Endothelial cell of umbilical vein (primary cell): ENCODE measurements at regions not wholly inside any gene's neighbourhood (a gene's known extent, or its start where the extent isn't known, plus 50 kb on each side); places are given as distances from the start of the nearest gene placed in this dataset.

Source experiments
- BruUV-seq: library from RNA; stranded (reverse); fragments of 400-500 nt; replicated peaks from 2 replicates; lab custom pipeline; 2021; lab: Mats Ljungman, UMichigan
- CTCF ChIA-PET: fragments of 300-600, 350-600 bp; sonication (Branson Sonifier 250); formaldehyde crosslinking; loops from one replicate; lab custom pipeline; 2021; ENCODE audit warnings: antibody characterized with exemption, inconsistent platforms; lab: Charles Lee
- POLR2A ChIA-PET: fragments of 300-600, 350-600 bp; sonication (Branson Sonifier 250); formaldehyde crosslinking; loops from one replicate; lab custom pipeline; 2021; ENCODE audit warnings: antibody characterized with exemption, inconsistent platforms; lab: Charles Lee
- DNase-seq: peaks from one replicate; pipeline ENCODE4 v3.0.0-alpha.2; 2011; ENCODE audit warnings: low read depth, low spot score
- FAIRE-seq: peaks from 2 replicates; lab custom pipeline; 2011; peaks lifted over from hg19 to GRCh38; lab: Jason Lieb, UNC
- H2AFZ ChIP-seq: 2 replicates; pipeline ENCODE4 v1.6.0; 2012; ENCODE audit warnings: low read depth, low read length, control low read depth, inconsistent platforms
- H3K27ac ChIP-seq: 2 replicates; pipeline ENCODE4 v1.5.1; 2011; ENCODE audit warnings: low read depth, mild to moderate bottlenecking, control low read depth, low read length, moderate library complexity; ENCODE audit not compliant: insufficient read depth
- H3K27me3 ChIP-seq, 2 experiments: 2 replicates each; pipeline versions ENCODE4 v1.6.0 to v1.6.1; 2011; ENCODE audit warnings: low read length in 2 of 2, mixed read lengths in 1 of 2; ENCODE audit not compliant: control insufficient read depth in 2 of 2, insufficient read depth in 2 of 2
- H3K36me3 ChIP-seq, 2 experiments: 2 replicates in 1 of 2; 3 replicates in 1 of 2; pipeline ENCODE4 v1.5.1; 2011; ENCODE audit warnings: low read length in 2 of 2, mild to moderate bottlenecking in 1 of 2, moderate library complexity in 1 of 2; ENCODE audit not compliant: control insufficient read depth in 2 of 2, insufficient read depth in 2 of 2; ENCODE audit errors: extremely low read depth in 1 of 2
- H3K4me1 ChIP-seq: 3 replicates; pipeline ENCODE4 v1.5.1; 2011; ENCODE audit warnings: mild to moderate bottlenecking, low read length; ENCODE audit not compliant: control insufficient read depth, insufficient read depth; ENCODE audit errors: extremely low read depth
- H3K4me2 ChIP-seq: 2 replicates; pipeline ENCODE4 v1.6.1; 2011; ENCODE audit warnings: low read length, control low read depth, mixed read lengths; ENCODE audit not compliant: insufficient read depth
- H3K4me3 ChIP-seq, 3 experiments: fragments of 200-600 bp in 1 of 3; sonication (generic), shearing (Covaris generic) in 1 of 3; replicated peaks in 1 of 3; 2 replicates each; pipeline ENCODE4 v1.5.1; 2011 to 2016; ENCODE audit warnings: control low read depth in 3 of 3, low read length in 3 of 3, mild to moderate bottlenecking in 2 of 3, inconsistent platforms in 1 of 3, low read depth in 1 of 3, moderate library complexity in 1 of 3; ENCODE audit not compliant: insufficient read depth in 1 of 3
- H3K79me2 ChIP-seq: 2 replicates; pipeline ENCODE4 v1.6.0; 2012; ENCODE audit warnings: low read length, inconsistent platforms; ENCODE audit not compliant: control insufficient read depth, insufficient read depth
- H3K9ac ChIP-seq: replicated peaks from 2 replicates; pipeline ENCODE3; 2011; ENCODE audit warnings: low read length, control low read depth; ENCODE audit not compliant: insufficient read depth; ENCODE audit errors: extremely low read depth
- H3K9me1 ChIP-seq: replicated peaks from 3 replicates; pipeline ENCODE4 v1.6.0; 2011; ENCODE audit warnings: mild to moderate bottlenecking, low read length; ENCODE audit not compliant: control insufficient read depth, insufficient read depth; ENCODE audit errors: extremely low read depth
- H3K9me3 ChIP-seq: replicated peaks from 2 replicates; pipeline ENCODE4 v1.5.1; 2012; ENCODE audit warnings: low read length, inconsistent platforms; ENCODE audit not compliant: control insufficient read depth, insufficient read depth
- H4K20me1 ChIP-seq: replicated peaks from 2 replicates; pipeline ENCODE3; 2011; ENCODE audit warnings: mild to moderate bottlenecking, low read length; ENCODE audit not compliant: control insufficient read depth, insufficient read depth; ENCODE audit errors: extremely low read depth
- FOS ChIP-seq: IDR thresholded peaks from 2 replicates; pipeline ENCODE4 v1.6.1; 2011; ENCODE audit warnings: mild to moderate bottlenecking, low read length, moderate library complexity, borderline replicate concordance; ENCODE audit not compliant: insufficient read depth
- POLR2AphosphoS5 ChIP-seq: IDR thresholded peaks from 2 replicates; pipeline ENCODE4 v1.6.1; 2012; ENCODE audit warnings: low read depth, mild to moderate bottlenecking, control low read depth, low read length, moderate library complexity; ENCODE audit not compliant: insufficient read depth
- dilution Hi-C: fragments of 300-500 bp; cut with MboI; formaldehyde crosslinking; loops from one replicate; pipeline ENCODE4 v1.15.0; 2019; ENCODE audit warnings: low sequenced_read_pairs; ENCODE audit not compliant: extremely low pct_ligation_motif_present
- intact Hi-C: fragments of 100-400 bp; cut with micrococcal nuclease; formaldehyde crosslinking; loops from one replicate; pipeline ENCODE4 v1.10.0; 2022
- TF ChIP-seq, protein P1 (sequence below), 2 donors: IDR thresholded peaks; 1 replicate in 1 of 2; 2 replicates in 1 of 2; pipeline ENCODE4 v1.5.1; 2011; ENCODE audit warnings: low read length in 2 of 2, mild to moderate bottlenecking in 2 of 2, moderate library complexity in 2 of 2, control low read depth in 1 of 2, inconsistent platforms in 1 of 2, low read depth in 1 of 2; ENCODE audit not compliant: insufficient read depth in 1 of 2; ENCODE audit errors: extremely low read depth in 1 of 2

DNA sequence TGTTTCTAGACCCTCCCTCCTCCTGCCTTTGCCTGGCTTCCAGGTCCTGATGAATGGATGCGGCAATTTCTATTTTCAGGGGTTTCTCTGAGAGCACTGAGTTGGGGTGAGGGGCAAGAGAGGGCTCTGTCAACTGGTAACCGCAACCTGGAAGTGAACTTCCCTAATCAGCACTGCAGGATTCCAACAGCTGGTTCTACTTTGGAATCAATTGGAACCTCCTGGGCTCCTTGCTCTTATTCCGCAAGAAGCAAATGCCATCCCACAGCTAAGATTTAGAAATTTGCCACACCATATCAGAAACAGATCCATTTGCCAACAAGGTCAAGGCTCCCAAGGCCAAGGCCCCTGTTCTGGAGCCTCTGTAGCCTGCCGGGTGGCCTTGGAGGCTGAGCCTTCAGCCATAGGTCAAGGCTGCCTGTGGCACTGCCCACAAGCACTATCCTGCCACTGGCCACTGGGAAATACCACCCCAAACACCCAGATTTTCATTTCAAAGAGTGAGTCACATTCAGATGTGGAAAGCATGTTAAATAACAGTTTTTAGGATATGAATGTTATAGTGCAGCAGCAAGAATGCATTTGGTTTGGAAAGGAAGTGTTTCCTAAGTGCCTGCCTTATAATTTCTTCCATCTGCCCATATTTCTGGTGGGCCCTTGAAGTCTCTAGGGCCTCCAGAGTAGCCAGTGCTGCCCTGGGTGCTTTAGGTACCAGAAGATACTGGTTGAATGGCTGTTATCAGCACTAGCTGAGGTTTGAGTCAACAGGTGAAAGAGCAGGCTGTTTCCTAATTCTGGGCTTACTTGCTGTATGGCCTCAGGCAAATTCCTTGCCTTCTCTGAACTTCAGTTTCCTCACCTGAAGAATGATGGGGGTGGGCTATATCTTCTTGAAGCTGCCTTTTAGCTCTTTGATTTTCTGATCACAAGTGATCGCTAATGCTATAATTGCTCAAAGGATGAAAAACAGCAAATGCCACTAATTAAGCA lies 56.3 kb upstream of the JUN start:
- Histone ChIP-seq H3K79me2 (no peaks in the 10 kb centered on the region), H3K9ac (no peak overlapping the region), H3K9me1 (no peaks in the 10 kb centered on the region), H3K36me3 (no peaks in the 10 kb centered on the region), H3K4me2 (no peak overlapping the region), H4K20me1 (no peaks in the 10 kb centered on the region), H3K9me3 (no peaks in the 10 kb centered on the region), H3K27me3 (no peaks in the 10 kb centered on the region), H3K27ac (no peak overlapping the region), H3K4me1 (peaks cover 8% of the 10 kb centered on the region), H2AFZ (no peak overlapping the region), H3K4me3 (no peak overlapping the region)
- CTCF ChIA-PET = interaction anchor here (1.4 kb wide), 1 partner anchor 9 kb away, joined by 3 read pairs; no protein-coding TSS in a partner anchor
- POLR2A ChIA-PET = no interaction called here
- BruUV-seq = no TSS peak
- FAIRE-seq = no peak
- TF ChIP-seq POLR2AphosphoS5 (no peak), FOS (peak; percentile 14)
- intact Hi-C loops (no loop called here), dilution Hi-C loops (no loop called here)
- peak; percentile 27 for DNase-seq

DNA sequence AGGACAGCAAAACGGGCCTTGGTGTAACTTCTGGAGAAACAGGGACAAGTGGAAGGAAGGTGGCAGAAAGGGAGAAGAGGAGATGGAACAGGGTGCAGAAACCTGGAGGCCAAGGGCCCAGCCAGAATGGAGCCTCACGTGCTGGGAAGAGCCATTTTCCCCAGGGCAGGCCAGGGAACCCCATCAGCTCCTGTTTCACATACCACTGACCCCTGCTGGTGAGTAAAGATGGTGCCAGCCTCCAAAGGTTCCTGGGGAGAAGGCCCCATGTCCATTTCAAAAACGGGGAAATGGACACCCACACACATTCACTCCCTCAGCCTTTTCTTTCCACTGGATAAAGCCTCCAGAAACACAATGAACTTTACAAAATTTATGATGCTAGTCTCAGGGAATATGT lies 57.6 kb upstream of the JUN start:
- DNase-seq (no peak), FAIRE-seq (no peak)
- dilution Hi-C loops = no loop called here
- intact Hi-C loops = no loop called here
- H3K27ac ChIP-seq = no peak overlapping the region
- CTCF ChIA-PET = interaction anchor here (1.0 to 1.2 kb wide), 2 partner anchors 12 to 57 kb away, joined by 3 read pairs; no protein-coding TSS in a partner anchor
- no peaks in the 10 kb centered on the region for H3K79me2 ChIP-seq
- TF ChIP-seq, protein P1, sequence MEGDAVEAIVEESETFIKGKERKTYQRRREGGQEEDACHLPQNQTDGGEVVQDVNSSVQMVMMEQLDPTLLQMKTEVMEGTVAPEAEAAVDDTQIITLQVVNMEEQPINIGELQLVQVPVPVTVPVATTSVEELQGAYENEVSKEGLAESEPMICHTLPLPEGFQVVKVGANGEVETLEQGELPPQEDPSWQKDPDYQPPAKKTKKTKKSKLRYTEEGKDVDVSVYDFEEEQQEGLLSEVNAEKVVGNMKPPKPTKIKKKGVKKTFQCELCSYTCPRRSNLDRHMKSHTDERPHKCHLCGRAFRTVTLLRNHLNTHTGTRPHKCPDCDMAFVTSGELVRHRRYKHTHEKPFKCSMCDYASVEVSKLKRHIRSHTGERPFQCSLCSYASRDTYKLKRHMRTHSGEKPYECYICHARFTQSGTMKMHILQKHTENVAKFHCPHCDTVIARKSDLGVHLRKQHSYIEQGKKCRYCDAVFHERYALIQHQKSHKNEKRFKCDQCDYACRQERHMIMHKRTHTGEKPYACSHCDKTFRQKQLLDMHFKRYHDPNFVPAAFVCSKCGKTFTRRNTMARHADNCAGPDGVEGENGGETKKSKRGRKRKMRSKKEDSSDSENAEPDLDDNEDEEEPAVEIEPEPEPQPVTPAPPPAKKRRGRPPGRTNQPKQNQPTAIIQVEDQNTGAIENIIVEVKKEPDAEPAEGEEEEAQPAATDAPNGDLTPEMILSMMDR (IDR thresholded peaks at IDR 0.05; ENCODE audit: extremely low read depth in 1 of 2, insufficient read depth in 1 of 2, low read depth in 1 of 2, low read length in 2 of 2) = peak; percentile 24 to 36
- no peak for TF ChIP-seq POLR2AphosphoS5
- H2AFZ ChIP-seq = no peak overlapping the region
- no peak overlapping the region for H3K4me3 ChIP-seq
- H3K9ac ChIP-seq = no peak overlapping the region
- no TSS peak for BruUV-seq
- H3K4me2 ChIP-seq = no peak overlapping the region
- H3K9me3 ChIP-seq = no peaks in the 10 kb centered on the region
- no peaks in the 10 kb centered on the region for H3K36me3 ChIP-seq
- no peaks in the 10 kb centered on the region for H4K20me1 ChIP-seq
- peaks cover 4% of the 10 kb centered on the region for H3K4me1 ChIP-seq
- H3K9me1 ChIP-seq = no peaks in the 10 kb centered on the region
- H3K27me3 ChIP-seq = no peaks in the 10 kb centered on the region
- POLR2A ChIA-PET = no interaction called here
